ENCODE measurements at regions not wholly inside any gene's neighbourhood (a gene's known extent, or its start where the extent isn't known, plus 50 kb on each side); places are given as distances from the start of the nearest gene placed in this dataset.
A peak's percentile ranks its signal among the peaks of the same experiment; 100 is the strongest.

DNA sequence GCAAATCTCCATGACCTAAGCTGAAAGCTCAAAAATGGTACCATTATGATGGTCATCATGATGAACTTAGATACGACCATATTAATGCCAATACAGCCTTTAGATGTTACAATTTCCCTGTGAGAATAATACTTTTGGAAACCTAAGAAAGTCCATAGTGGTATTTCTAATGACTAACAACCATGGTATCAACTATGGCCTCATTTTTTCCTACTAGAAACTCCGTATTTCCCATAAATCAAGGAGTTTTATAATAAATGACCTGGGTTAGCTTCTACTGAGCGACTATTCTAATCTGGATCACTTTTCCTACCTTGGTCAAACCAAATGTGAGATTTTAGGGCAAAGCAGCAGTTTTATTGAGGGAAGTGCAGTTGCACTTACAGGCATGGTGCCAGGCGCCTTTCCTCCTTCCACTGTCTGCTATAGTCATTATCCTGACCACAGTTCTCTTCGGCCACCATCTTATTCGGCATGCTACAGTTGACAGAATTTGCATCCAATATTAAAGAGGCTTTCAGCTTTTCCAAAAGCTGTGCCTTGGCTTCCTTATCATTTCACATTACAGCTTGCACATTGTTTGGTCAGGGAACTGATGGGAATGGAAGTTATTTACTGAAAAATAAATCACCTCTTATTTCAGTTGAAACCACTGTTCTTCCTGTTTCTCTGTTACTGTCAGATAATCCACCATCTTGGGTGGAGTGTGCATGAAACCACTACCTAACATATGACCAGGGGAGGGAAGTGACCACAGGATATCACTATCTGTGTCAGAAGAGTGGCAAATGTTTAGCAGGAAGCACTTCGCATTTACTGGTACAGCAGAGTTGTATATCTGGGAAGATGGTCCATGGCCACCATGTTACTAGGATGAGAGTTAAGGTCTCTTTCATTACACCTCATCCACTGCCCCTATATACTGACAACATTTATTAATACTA lies 74.5 kb upstream of the PICALM start:
- Histone ChIP-seq H3K4me3 (ENCODE audit: low read depth in 1 of 2, low read length in 2 of 2) (no peak overlapping the region), H3K9me3 (ENCODE audit: low read length) (no peaks in the 10 kb centered on the region), H3K27me3 (ENCODE audit: control insufficient read depth in 1 of 2, insufficient read depth in 2 of 2, low read length in 2 of 2) (no peaks in the 10 kb centered on the region), H3K4me1 (ENCODE audit: insufficient read depth, low read length) (no peaks in the 10 kb centered on the region), H3K9ac (ENCODE audit: low read length) (no peak overlapping the region), H3K36me3 (ENCODE audit: insufficient read depth, low read length) (no peaks in the 10 kb centered on the region), H3K27ac (ENCODE audit: low read depth, low read length) (no peak overlapping the region)

DNA sequence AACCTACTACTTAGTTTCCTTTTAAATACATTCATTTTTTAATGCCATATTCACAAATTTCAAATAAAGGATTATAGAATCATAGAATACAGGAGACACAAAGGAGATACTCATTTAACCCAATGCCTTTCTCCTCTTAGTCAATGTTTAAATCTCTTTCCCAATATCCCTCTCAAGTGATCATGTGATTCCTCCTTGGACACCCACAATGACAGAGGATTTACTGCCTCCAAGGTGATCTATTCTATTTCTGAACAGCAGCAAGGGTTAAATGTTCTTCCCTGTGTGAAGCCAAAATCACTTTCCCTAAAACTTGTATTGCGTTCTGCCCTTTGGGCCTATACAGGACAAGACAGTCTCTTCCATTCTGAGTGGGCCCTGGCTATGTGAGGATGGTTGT lies 73.3 kb upstream of the PICALM start:
- Histone ChIP-seq H3K9me3 (ENCODE audit: low read length) (no peaks in the 10 kb centered on the region), H3K27me3 (ENCODE audit: control insufficient read depth in 1 of 2, insufficient read depth in 2 of 2, low read length in 2 of 2) (no peaks in the 10 kb centered on the region), H3K27ac (ENCODE audit: low read depth, low read length) (no peak overlapping the region), H3K4me1 (ENCODE audit: insufficient read depth, low read length) (no peaks in the 10 kb centered on the region), H3K4me3 (ENCODE audit: low read depth in 1 of 2, low read length in 2 of 2) (no peak overlapping the region), H3K9ac (ENCODE audit: low read length) (no peak overlapping the region), H3K36me3 (ENCODE audit: insufficient read depth, low read length) (no peaks in the 10 kb centered on the region)

DNA sequence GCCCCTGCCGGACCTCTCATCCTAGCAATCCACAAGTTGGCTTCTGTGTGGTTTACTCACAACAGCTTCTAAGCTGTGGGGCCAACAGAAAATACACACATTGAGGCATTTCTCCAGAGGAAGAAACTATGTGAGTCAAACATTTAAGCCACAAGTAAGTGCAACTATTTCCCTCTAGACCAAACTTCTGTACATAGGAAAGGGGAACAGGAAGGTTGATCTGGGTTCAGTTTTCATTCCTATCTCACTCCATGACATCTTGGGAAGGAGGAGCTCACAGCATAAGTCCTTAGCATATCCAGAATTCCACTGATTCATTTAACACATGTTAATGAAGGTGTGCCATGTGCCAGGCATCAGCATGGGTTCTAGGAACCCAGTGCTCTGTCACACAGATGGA lies 72.8 kb upstream of the PICALM start:
- H3K36me3 ChIP-seq (ENCODE audit: insufficient read depth, low read length) = no peaks in the 10 kb centered on the region
- no peak overlapping the region for H3K4me3 ChIP-seq (ENCODE audit: low read depth in 1 of 2, low read length in 2 of 2)
- H3K4me1 ChIP-seq (ENCODE audit: insufficient read depth, low read length) = no peaks in the 10 kb centered on the region
- no peaks in the 10 kb centered on the region for H3K9me3 ChIP-seq (ENCODE audit: low read length)
- no peaks in the 10 kb centered on the region for H3K27me3 ChIP-seq (ENCODE audit: control insufficient read depth in 1 of 2, insufficient read depth in 2 of 2, low read length in 2 of 2)
- H3K9ac ChIP-seq (ENCODE audit: low read length) = no peak overlapping the region
- H3K27ac ChIP-seq (ENCODE audit: low read depth, low read length) = no peak overlapping the region

DNA sequence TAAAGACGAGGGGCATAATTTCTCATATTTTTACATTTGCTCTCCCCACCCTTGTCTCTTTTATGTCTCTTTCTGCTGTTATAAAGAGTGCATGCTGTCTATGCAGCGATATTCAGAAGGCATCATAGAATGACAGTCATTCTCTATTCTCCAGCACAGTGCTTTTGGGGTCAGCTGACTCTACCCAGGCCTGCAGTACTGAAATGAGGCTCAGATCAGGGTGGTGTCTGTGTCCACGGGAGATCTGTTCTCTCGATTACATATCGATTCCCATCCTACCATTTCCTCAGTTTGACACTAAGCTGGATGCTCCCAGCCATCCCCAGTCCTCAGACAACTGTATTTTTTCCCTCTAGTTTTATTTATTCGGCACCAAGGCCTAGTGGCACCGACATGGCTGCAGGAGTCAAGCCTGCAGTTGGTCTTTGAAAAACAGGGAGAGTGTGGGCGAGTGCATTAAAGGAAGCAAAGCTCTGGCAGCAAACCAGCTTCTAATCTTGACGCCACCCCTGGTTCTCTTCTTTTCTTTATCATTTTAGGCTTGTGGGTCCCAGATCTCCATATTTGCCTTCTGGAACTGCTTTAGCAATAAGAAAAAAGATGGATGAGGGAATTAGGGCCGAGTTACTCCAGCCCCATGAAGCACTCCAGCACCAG lies 71.6 kb upstream of the PICALM start:
- Histone ChIP-seq H3K9ac (ENCODE audit: low read length) (no peak overlapping the region), H3K36me3 (ENCODE audit: insufficient read depth, low read length) (no peaks in the 10 kb centered on the region), H3K4me3 (ENCODE audit: low read depth in 1 of 2, low read length in 2 of 2) (no peak overlapping the region), H3K9me3 (ENCODE audit: low read length) (no peaks in the 10 kb centered on the region), H3K27me3 (ENCODE audit: control insufficient read depth in 1 of 2, insufficient read depth in 2 of 2, low read length in 2 of 2) (no peaks in the 10 kb centered on the region), H3K27ac (ENCODE audit: low read depth, low read length) (no peak overlapping the region), H3K4me1 (ENCODE audit: insufficient read depth, low read length) (no peaks in the 10 kb centered on the region)

DNA sequence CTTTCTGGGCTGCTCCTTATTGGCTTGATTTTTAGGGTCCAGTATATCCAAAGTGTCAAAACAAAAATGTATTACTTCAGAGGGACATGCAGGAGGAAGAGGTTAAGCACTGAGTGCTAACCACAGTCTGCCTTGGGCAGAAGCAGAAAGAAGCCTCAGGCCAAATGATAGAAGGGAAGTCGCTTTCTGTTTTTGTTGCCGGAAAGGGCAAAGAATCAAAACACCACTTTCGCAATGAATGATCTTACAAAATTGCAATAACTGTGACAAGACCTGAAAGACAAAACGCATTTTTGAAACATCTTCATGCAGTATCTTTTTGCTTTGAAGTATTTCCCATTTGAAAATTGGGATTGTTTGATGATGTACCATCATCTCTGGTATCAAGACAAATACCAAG lies 70.1 kb upstream of the PICALM start:
- Histone ChIP-seq H3K4me1 (ENCODE audit: insufficient read depth, low read length) (no peaks in the 10 kb centered on the region), H3K27ac (ENCODE audit: low read depth, low read length) (no peak overlapping the region), H3K36me3 (ENCODE audit: insufficient read depth, low read length) (no peaks in the 10 kb centered on the region)

DNA sequence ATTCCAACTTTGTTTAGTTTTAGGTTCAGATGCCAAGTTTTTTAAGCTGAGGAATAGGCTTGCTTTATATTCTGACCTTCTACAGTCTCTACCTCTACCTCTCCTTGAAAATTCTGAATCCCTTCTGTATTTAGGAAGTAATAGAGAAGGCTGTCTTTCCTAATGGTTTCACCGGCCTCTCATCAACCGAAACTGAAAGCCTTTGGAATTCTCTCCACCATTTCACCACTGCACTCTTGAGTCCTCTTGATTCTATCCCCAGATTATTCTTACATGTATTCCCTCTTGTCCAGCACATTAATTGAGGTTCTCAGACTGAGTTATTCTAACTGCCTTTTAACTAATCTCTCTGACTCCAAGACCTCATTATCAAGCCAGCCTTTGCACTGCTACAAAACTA lies 67.7 kb upstream of the PICALM start:
- no peak overlapping the region for H3K4me3 ChIP-seq (ENCODE audit: low read depth in 1 of 2, low read length in 2 of 2)
- no peaks in the 10 kb centered on the region for H3K4me1 ChIP-seq (ENCODE audit: insufficient read depth, low read length)
- no peak overlapping the region for H3K27ac ChIP-seq (ENCODE audit: low read depth, low read length)
- no peak overlapping the region for H3K9ac ChIP-seq (ENCODE audit: low read length)
- H3K36me3 ChIP-seq (ENCODE audit: insufficient read depth, low read length) = no peaks in the 10 kb centered on the region
- H3K27me3 ChIP-seq (ENCODE audit: control insufficient read depth in 1 of 2, insufficient read depth in 2 of 2, low read length in 2 of 2) = no peaks in the 10 kb centered on the region
- H3K9me3 ChIP-seq (ENCODE audit: low read length) = no peaks in the 10 kb centered on the region

More for the DNA sequence above, 70.1 kb upstream of the PICALM start:
- no peak overlapping the region for H3K9ac ChIP-seq (ENCODE audit: low read length)
- H3K9me3 ChIP-seq (ENCODE audit: low read length) = no peaks in the 10 kb centered on the region
- no peak overlapping the region for H3K4me3 ChIP-seq (ENCODE audit: low read depth in 1 of 2, low read length in 2 of 2)
- no peaks in the 10 kb centered on the region for H3K27me3 ChIP-seq (ENCODE audit: control insufficient read depth in 1 of 2, insufficient read depth in 2 of 2, low read length in 2 of 2)

DNA sequence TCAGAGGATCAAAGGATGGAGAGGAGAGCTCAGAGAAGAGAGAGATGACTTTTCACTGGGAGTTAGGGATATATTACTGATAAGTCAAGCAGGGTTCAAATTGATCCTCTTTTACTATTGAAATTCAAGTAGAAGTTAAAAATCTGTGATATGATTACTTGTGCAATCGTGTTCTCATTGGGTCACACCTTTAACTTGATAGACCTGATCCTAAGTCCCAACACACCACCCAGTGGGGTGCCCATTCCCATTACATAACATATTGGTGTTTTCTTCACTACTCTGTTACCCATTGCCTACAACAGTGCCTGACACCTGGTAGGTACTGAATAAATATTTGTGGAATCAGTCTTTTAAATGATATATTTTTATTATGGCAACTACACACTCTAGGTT lies 66.4 kb upstream of the PICALM start:
- Histone ChIP-seq H3K9ac (ENCODE audit: low read length) (no peak overlapping the region), H3K36me3 (ENCODE audit: insufficient read depth, low read length) (no peaks in the 10 kb centered on the region), H3K4me1 (ENCODE audit: insufficient read depth, low read length) (no peaks in the 10 kb centered on the region), H3K27ac (ENCODE audit: low read depth, low read length) (peak overlapping the region; percentile 20), H3K27me3 (ENCODE audit: control insufficient read depth in 1 of 2, insufficient read depth in 2 of 2, low read length in 2 of 2) (no peaks in the 10 kb centered on the region), H3K4me3 (ENCODE audit: low read depth in 1 of 2, low read length in 2 of 2) (no peak overlapping the region), H3K9me3 (ENCODE audit: low read length) (no peaks in the 10 kb centered on the region)

DNA sequence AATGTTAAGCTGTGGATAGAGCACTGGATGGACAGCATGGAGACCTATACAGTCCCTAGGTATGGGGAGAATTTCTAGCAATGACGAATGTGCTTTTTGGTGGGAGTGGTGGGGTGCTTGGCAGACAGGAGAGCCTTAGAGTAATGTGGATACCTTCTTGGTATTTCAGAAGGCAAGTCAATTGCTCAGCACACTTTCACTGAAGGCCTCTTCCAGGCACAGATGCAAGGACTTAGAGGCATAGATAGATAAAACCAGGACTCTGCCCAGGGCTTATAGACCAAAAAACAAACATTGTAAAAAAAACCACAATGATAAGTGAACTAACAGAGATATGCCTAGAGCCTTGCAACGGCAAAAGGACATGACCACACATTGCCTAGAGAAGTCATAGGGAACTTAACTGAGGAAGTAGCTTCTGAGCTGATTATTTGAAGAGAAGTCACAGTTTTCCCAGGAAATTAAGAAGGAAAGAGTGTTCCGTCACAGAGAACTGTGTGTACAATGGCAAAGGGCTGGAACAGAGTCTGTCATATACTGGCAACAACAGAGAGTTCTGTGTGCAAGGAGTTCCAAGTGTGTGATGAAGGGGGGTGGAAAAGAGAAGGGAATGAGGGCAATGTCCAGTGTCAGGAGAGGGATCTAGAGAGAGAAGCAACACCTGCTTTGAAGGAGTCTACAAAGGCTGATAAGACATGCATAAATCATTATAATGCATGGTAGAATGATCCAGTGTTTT lies 65.9 kb upstream of the PICALM start:
- Histone ChIP-seq H3K27ac (ENCODE audit: low read depth, low read length) (peak overlapping the region; percentile 20), H3K27me3 (ENCODE audit: control insufficient read depth in 1 of 2, insufficient read depth in 2 of 2, low read length in 2 of 2) (no peaks in the 10 kb centered on the region), H3K36me3 (ENCODE audit: insufficient read depth, low read length) (no peaks in the 10 kb centered on the region), H3K4me3 (ENCODE audit: low read depth in 1 of 2, low read length in 2 of 2) (no peak overlapping the region), H3K9me3 (ENCODE audit: low read length) (no peaks in the 10 kb centered on the region), H3K4me1 (ENCODE audit: insufficient read depth, low read length) (no peaks in the 10 kb centered on the region), H3K9ac (ENCODE audit: low read length) (no peak overlapping the region)

DNA sequence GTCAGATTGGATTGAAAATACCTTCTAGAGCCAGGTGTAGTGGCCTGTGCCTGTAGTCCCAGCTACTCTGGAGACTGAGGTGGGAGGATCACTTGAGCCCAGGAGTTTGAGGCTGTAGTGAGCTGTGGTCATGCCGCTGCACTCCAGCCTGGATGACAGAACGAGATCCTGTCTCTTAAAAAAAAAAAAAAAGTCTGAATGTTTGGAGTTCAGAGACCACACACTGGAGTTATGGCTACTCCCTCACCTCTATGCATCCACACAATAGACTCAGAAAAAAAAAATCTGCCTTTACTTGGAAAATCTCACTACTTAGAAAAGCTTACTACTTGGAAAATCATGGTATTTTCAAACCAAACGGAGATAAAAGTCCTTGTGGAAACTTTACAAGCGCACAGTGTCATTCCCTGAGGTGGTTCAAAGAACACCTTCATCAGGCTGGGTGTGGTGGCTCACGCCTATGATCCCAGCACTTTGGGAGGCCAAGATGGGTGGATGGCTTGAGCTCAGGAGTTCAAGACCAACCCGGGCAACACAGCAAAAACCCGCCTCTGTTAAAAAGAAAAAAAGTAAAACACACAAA lies 63.9 kb upstream of the PICALM start:
- H3K4me1 ChIP-seq (ENCODE audit: insufficient read depth, low read length) = no peaks in the 10 kb centered on the region
- no peaks in the 10 kb centered on the region for H3K27me3 ChIP-seq (ENCODE audit: control insufficient read depth in 1 of 2, insufficient read depth in 2 of 2, low read length in 2 of 2)
- H3K36me3 ChIP-seq (ENCODE audit: insufficient read depth, low read length) = no peaks in the 10 kb centered on the region
- no peaks in the 10 kb centered on the region for H3K9me3 ChIP-seq (ENCODE audit: low read length)
- no peak overlapping the region for H3K27ac ChIP-seq (ENCODE audit: low read depth, low read length)
- H3K4me3 ChIP-seq (ENCODE audit: low read depth in 1 of 2, low read length in 2 of 2) = no peak overlapping the region
- H3K9ac ChIP-seq (ENCODE audit: low read length) = no peak overlapping the region

DNA sequence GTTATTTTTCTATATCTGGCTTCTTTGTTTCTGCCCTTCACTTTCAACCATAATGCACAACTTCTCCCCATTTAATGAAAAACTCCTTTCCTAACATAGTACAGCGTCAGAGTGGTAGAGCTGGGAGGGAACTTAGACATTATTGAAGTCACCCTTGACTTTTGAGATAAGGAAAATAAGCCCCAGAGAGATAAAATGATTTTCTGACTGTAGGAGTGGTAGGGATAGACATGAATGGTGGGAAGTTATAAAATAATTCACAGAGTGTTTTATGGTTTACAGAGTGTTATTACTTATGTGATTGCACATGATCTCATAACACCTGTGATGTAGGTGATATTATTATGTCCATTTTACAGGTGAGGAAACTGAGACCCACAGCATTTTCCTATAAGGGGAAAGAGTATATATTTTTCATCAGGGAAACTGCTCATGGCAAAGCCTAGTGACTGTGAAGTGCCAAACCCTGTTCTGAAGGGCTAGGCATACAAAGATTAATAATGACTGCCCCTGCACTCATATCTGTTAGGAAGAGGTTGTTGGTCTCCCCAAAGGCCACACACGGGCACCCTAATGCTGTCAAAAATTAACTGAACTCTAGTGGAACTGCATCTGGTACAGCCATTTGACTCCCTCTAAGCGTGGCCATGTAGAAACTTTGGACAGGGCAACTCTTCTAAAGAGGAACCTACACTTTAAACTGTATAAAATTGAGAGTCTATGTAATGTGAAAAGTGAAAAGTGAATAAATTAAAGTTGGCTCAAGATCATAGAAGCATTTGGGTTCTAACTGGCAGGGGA lies 61.1 kb upstream of the PICALM start:
- Histone ChIP-seq H3K27me3 (ENCODE audit: control insufficient read depth in 1 of 2, insufficient read depth in 2 of 2, low read length in 2 of 2) (no peaks in the 10 kb centered on the region), H3K36me3 (ENCODE audit: insufficient read depth, low read length) (no peaks in the 10 kb centered on the region), H3K4me3 (ENCODE audit: low read depth in 1 of 2, low read length in 2 of 2) (no peak overlapping the region), H3K9me3 (ENCODE audit: low read length) (no peaks in the 10 kb centered on the region), H3K9ac (ENCODE audit: low read length) (no peak overlapping the region), H3K27ac (ENCODE audit: low read depth, low read length) (no peak overlapping the region), H3K4me1 (ENCODE audit: insufficient read depth, low read length) (no peaks in the 10 kb centered on the region)

Measured in muscle layer of colon (tissue), 2 donors.